ENCODE measurements at regions not wholly inside any gene's neighbourhood (a gene's known extent, or its start where the extent isn't known, plus 50 kb on each side); places are given as distances from the start of the nearest gene placed in this dataset.

DNA sequence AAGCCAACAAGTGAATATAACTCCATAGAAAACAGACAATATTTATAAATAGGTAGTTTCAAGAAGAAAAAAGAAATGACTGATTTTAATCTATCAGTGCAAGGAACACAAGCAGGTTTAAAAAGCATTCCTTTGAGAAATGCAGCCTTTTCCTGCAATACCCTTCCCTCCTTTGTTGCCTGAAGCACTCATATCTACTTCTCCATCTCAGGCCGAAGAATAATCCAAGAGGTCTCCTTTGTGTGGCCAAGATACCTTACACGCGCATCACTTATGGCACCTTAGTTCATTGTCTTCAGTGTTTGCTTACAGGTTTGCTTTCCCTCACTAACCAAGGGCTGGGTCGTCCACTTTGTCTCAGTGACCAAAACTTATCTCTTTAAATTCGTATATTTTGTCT lies 93.0 kb downstream of the MAIP1 start:
- Histone ChIP-seq H3K79me2 (ENCODE audit: control insufficient read depth, insufficient read depth, low read length) (no peaks in the 10 kb centered on the region), H3K27me3 (replicated peaks in 1 of 4; ENCODE audit: control extremely low read depth in 1 of 4, control insufficient read depth in 3 of 4, insufficient read depth in 4 of 4, low read length in 3 of 4) (no peaks in the 10 kb centered on the region), H3K9ac (ENCODE audit: low read length) (no peak overlapping the region), H3K27ac (ENCODE audit: low read length in 2 of 2) (no peak overlapping the region), H3K4me1 (ENCODE audit: control insufficient read depth in 2 of 2, insufficient read depth in 2 of 2, low read length in 2 of 2) (no peaks in the 10 kb centered on the region), H3K36me3 (replicated peaks in 1 of 2; ENCODE audit: control extremely low read depth in 1 of 2, control insufficient read depth in 1 of 2, extremely low read depth in 1 of 2, insufficient read depth in 2 of 2, low read length in 1 of 2) (no peaks in the 10 kb centered on the region), H3K9me3 (ENCODE audit: control extremely low read depth in 1 of 3, control insufficient read depth in 2 of 3, insufficient read depth in 1 of 3, low read length in 2 of 3) (peaks cover 0 to 13% (median 9%) of the 10 kb centered on the region in 3 donors), H2AFZ (ENCODE audit: insufficient read depth, low read depth, low read length, poor library complexity, severe bottlenecking) (no peak overlapping the region), H3K4me3 (ENCODE audit: control extremely low read depth in 1 of 5, extremely low read depth in 1 of 5, insufficient read depth in 1 of 5, low read depth in 2 of 5, low read length in 4 of 5) (no peak overlapping the region), H4K20me1 (ENCODE audit: control insufficient read depth, insufficient read depth, low read length, poor library complexity, severe bottlenecking) (no peaks in the 10 kb centered on the region), H3K4me2 (replicated peaks; ENCODE audit: low read depth, low read length, poor library complexity, severe bottlenecking) (no peak overlapping the region)
- Mint-ChIP-seq H3K4me1 (no peaks in the 10 kb centered on the region), H3K4me3 (no peak overlapping the region), H3K27ac (no peak overlapping the region), H3K9me3 (ENCODE audit: insufficient read depth) (peaks cover 7% of the 10 kb centered on the region), H3K27me3 (peaks cover 4% of the 10 kb centered on the region)
- intact Hi-C loops (cut with micrococcal nuclease), result no loop called here
- ATAC-seq (ENCODE audit: low read depth) (no peak), DNase-seq (no peak)
- 100% methylated on average over 1 of the region's 5 CpGs for WGBS (ENCODE audit: insufficient coverage)
- TF ChIP-seq EZH2 (IDR thresholded peaks at IDR 0.05; ENCODE audit: borderline replicate concordance, insufficient read depth, low read depth, low read length, poor library complexity, severe bottlenecking), result no peak
- TF ChIP-seq, protein P1, sequence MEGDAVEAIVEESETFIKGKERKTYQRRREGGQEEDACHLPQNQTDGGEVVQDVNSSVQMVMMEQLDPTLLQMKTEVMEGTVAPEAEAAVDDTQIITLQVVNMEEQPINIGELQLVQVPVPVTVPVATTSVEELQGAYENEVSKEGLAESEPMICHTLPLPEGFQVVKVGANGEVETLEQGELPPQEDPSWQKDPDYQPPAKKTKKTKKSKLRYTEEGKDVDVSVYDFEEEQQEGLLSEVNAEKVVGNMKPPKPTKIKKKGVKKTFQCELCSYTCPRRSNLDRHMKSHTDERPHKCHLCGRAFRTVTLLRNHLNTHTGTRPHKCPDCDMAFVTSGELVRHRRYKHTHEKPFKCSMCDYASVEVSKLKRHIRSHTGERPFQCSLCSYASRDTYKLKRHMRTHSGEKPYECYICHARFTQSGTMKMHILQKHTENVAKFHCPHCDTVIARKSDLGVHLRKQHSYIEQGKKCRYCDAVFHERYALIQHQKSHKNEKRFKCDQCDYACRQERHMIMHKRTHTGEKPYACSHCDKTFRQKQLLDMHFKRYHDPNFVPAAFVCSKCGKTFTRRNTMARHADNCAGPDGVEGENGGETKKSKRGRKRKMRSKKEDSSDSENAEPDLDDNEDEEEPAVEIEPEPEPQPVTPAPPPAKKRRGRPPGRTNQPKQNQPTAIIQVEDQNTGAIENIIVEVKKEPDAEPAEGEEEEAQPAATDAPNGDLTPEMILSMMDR (IDR thresholded peaks at IDR 0.05), result no peak
- POLR2A ChIA-PET, result no interaction called here
- CTCF ChIA-PET, result no interaction called here

DNA sequence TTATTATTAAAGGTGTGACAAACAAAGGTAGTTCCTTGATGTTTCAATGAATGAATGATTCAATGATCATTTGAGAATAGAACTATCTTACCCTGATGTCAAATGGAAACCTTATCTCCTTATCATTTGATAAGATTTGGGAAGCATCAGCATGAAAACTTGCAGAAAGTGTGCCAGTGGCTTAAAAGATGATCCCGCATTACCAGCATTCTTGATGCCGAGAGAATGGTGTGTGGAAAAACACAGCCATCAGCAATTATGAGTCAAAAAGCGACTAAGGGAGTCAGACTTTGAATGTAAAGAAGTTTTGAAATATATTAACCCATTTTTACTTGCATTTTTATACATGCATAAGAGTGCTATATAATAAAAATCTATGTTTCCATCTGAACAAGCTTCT lies 93.7 kb downstream of the MAIP1 start:
- Histone ChIP-seq H3K4me2 (replicated peaks; ENCODE audit: low read depth, low read length, poor library complexity, severe bottlenecking) (no peak overlapping the region), H3K4me3 (ENCODE audit: control extremely low read depth in 1 of 5, extremely low read depth in 1 of 5, insufficient read depth in 1 of 5, low read depth in 2 of 5, low read length in 4 of 5) (no peak overlapping the region), H3K4me1 (ENCODE audit: control insufficient read depth in 2 of 2, insufficient read depth in 2 of 2, low read length in 2 of 2) (no peaks in the 10 kb centered on the region), H3K27ac (ENCODE audit: low read length in 2 of 2) (no peak overlapping the region), H3K27me3 (replicated peaks in 1 of 4; ENCODE audit: control extremely low read depth in 1 of 4, control insufficient read depth in 3 of 4, insufficient read depth in 4 of 4, low read length in 3 of 4) (no peaks in the 10 kb centered on the region), H3K9me3 (ENCODE audit: control extremely low read depth in 1 of 3, control insufficient read depth in 2 of 3, insufficient read depth in 1 of 3, low read length in 2 of 3) (peaks cover 0 to 13% (median 9%) of the 10 kb centered on the region in 3 donors), H4K20me1 (ENCODE audit: control insufficient read depth, insufficient read depth, low read length, poor library complexity, severe bottlenecking) (no peaks in the 10 kb centered on the region), H2AFZ (ENCODE audit: insufficient read depth, low read depth, low read length, poor library complexity, severe bottlenecking) (no peak overlapping the region), H3K79me2 (ENCODE audit: control insufficient read depth, insufficient read depth, low read length) (no peaks in the 10 kb centered on the region), H3K36me3 (replicated peaks in 1 of 2; ENCODE audit: control extremely low read depth in 1 of 2, control insufficient read depth in 1 of 2, extremely low read depth in 1 of 2, insufficient read depth in 2 of 2, low read length in 1 of 2) (no peaks in the 10 kb centered on the region), H3K9ac (ENCODE audit: low read length) (no peak overlapping the region)
- H3K9me3 Mint-ChIP-seq (ENCODE audit: insufficient read depth), result peaks cover 7% of the 10 kb centered on the region
- peaks cover 4% of the 10 kb centered on the region for H3K27me3 Mint-ChIP-seq
- POLR2A ChIA-PET, result no interaction called here
- no CpG with 5 or more reads among the region's 3 CpGs for WGBS (ENCODE audit: insufficient coverage)
- no peak for TF ChIP-seq EZH2 (IDR thresholded peaks at IDR 0.05; ENCODE audit: borderline replicate concordance, insufficient read depth, low read depth, low read length, poor library complexity, severe bottlenecking)
- TF ChIP-seq, protein P1 (IDR thresholded peaks at IDR 0.05), result no peak
- CTCF ChIA-PET, result no interaction called here
- no peak for ATAC-seq (ENCODE audit: low read depth)
- H3K4me1 Mint-ChIP-seq, result no peaks in the 10 kb centered on the region
- H3K27ac Mint-ChIP-seq, result no peak overlapping the region
- DNase-seq, result no peak
- H3K4me3 Mint-ChIP-seq, result no peak overlapping the region
- intact Hi-C loops (cut with micrococcal nuclease), result no loop called here

Data from B cell (primary cell).